Transverse colon (tissue), 4 donors: ENCODE measurements at regions not wholly inside any gene's neighbourhood (a gene's known extent, or its start where the extent isn't known, plus 50 kb on each side); places are given as distances from the start of the nearest gene placed in this dataset.

Experiments used
- CTCF ChIP-seq, 5 experiments: fragments of 200-600 bp in 3 of 5; fragments of 450-650 bp in 2 of 5; sonication (generic) in 3 of 5; IDR thresholded peaks; 1 replicate in 2 of 5; 2 replicates in 3 of 5; pipeline ENCODE4 v1.5.1; 2016 to 2017; ENCODE audit warnings: antibody characterized with exemption in 5 of 5, inconsistent platforms in 3 of 5, mild to moderate bottlenecking in 2 of 5, moderate library complexity in 1 of 5
- EP300 ChIP-seq: sonication (generic); formaldehyde crosslinking; IDR thresholded peaks from one replicate; pipeline ENCODE4 v1.6.1; 2017; ENCODE audit warnings: antibody characterized with exemption, low read depth
- POLR2A ChIP-seq: fragments of 450-650 bp; IDR thresholded peaks from one replicate; pipeline ENCODE4 v1.6.1; 2016; ENCODE audit warnings: antibody characterized with exemption, mild to moderate bottlenecking, moderate library complexity
- POLR2AphosphoS5 ChIP-seq, 3 donors: sonication (generic); formaldehyde crosslinking; IDR thresholded peaks; one replicate each; pipeline ENCODE4 v1.6.1; 2016; ENCODE audit warnings: antibody characterized with exemption in 3 of 3

DNA sequence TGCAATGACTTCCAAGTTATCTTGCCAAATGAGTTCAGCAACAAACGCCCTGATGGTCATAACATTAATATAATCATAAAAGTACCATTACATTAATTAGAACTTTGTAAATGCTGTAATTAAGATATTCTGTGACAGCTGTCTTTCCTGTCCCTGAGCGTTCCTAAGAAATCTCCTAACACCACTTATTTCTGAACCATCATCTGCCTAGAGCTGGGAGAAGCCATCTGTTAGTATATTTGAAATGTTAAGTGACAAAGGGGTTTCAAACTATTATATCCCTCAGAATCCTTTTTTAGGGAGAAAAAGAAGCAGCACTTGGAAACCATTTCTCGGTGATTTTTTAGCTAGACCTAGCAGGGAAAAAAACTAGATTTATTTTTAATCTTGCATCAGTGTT, 657.5 kb downstream of the FAM181B start:
- TF ChIP-seq POLR2A (no peak), EP300 (no peak), CTCF (IDR thresholded peaks at IDR 0.05) (no peak), POLR2AphosphoS5 (IDR thresholded peaks at IDR 0.05) (no peak)
